ENCODE measurements at regions not wholly inside any gene's neighbourhood (a gene's known extent, or its start where the extent isn't known, plus 50 kb on each side); places are given as distances from the start of the nearest gene placed in this dataset.

GRCh38 chr12:88433997-88434703, 146.1 kb downstream of the KITLG start:
- DNase-seq (ENCODE audit: extremely low spot score): peak; percentile 29
- ChIA-PET CTCF (interaction anchor here (1.0 to 1.2 kb wide), 4 partner anchors 10 to 45 kb away, joined by 3 to 4 read pairs (median 3); no protein-coding TSS in a partner anchor), POLR2A (no interaction called here)
- TF ChIP-seq CTCF (IDR thresholded peaks at IDR 0.05; ENCODE audit: control extremely low read depth, extremely low read depth, low read depth, missing control alignments): no peak

DNA sequence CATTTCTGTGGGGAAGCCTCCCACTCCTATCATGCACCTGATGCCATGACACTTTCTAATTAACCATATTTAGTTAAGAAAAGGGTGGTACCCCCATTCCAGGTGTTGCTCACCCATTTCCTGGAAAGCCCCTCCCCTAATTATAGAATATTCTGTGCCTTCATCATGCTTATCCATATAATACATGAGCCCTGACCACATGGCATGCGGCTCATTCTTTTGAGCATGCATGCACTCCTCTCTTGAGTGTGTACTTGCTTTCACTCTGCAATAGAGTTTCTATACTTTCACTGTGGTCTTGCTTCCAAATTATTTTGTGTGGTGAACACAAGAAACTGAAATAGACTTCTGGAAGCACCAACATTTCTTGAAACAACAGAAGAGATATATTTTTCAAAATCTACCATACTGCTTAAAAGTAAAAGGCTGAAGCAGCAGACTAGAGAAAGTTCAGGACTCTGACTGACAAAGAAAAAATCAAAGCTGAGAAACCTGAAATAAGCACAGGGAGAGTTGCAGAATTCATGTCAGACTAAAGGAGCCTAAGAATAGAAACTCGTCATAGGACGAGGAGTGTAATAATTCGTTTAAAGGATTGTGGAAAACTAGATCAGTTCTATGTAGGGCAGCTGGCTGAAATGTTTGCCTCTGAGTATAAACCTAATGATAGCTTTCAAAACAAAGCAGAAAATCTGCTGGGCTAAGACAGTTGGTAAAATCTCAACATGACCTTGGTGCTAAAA, 144.8 kb downstream of the KITLG start:
- TF ChIP-seq CTCF (IDR thresholded peaks at IDR 0.05; ENCODE audit: control extremely low read depth, extremely low read depth, low read depth, missing control alignments): no peak
- CTCF ChIA-PET: interaction anchor here (1.4 kb wide), 1 partner anchor 24 kb away, joined by 4 read pairs; no protein-coding TSS in a partner anchor
- DNase-seq (ENCODE audit: extremely low spot score): no peak
- POLR2A ChIA-PET: no interaction called here

DNA sequence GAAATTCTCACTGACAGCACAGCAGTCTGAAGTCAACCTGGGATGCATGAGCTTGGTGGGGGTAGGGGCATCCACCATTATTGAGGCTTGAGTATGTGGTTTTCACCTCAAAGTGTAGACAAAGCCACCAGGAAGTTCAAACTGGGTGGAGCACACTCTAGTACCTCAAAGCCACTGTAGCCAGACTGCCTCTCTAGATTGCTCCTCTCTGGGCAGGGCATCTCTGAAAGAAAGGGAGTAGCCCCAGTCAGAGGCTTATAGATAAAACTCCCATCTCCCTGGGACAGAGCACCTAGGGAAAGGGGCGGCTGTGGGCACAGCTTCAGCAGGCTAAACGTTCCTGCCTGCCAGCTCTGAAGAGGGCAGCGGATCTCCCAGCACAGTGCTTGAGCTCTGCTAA, 143.0 kb downstream of the KITLG start:
- no peak for DNase-seq (ENCODE audit: extremely low spot score)
- no peak for TF ChIP-seq CTCF (IDR thresholded peaks at IDR 0.05; ENCODE audit: control extremely low read depth, extremely low read depth, low read depth, missing control alignments)
- ChIA-PET CTCF (no interaction called here), POLR2A (no interaction called here)
